Endothelial cell of umbilical vein (primary cell): ENCODE measurements at regions not wholly inside any gene's neighbourhood (a gene's known extent, or its start where the extent isn't known, plus 50 kb on each side); places are given as distances from the start of the nearest gene placed in this dataset.
"Not testable (repeated sequence)": the region's sequence is repeated elsewhere in the genome, so short reads cannot be mapped to it uniquely, and the experiment has no call there.

Source experiments
- CTCF ChIP-seq, 2 donors: IDR thresholded peaks; 1 replicate in 1 of 2; 2 replicates in 1 of 2; pipeline ENCODE4 v1.5.1; 2011; ENCODE audit warnings: low read length in 2 of 2, mild to moderate bottlenecking in 2 of 2, moderate library complexity in 2 of 2, control low read depth in 1 of 2, inconsistent platforms in 1 of 2, low read depth in 1 of 2; ENCODE audit not compliant: insufficient read depth in 1 of 2; ENCODE audit errors: extremely low read depth in 1 of 2
- EZH2 ChIP-seq: IDR thresholded peaks from 2 replicates; pipeline ENCODE4 v1.6.1; 2012; ENCODE audit warnings: borderline replicate concordance, low read depth, mild to moderate bottlenecking, moderate library complexity, low read length, inconsistent platforms; ENCODE audit not compliant: severe bottlenecking
- FOS ChIP-seq: IDR thresholded peaks from 2 replicates; pipeline ENCODE4 v1.6.1; 2011; ENCODE audit warnings: mild to moderate bottlenecking, low read length, moderate library complexity, borderline replicate concordance; ENCODE audit not compliant: insufficient read depth
- POLR2A ChIP-seq: IDR thresholded peaks from 2 replicates; pipeline ENCODE4 v1.6.1; 2012; ENCODE audit warnings: low read depth, mild to moderate bottlenecking, control low read depth, low read length
- POLR2AphosphoS5 ChIP-seq: IDR thresholded peaks from 2 replicates; pipeline ENCODE4 v1.6.1; 2012; ENCODE audit warnings: low read depth, mild to moderate bottlenecking, control low read depth, low read length, moderate library complexity; ENCODE audit not compliant: insufficient read depth

- TF ChIP-seq FOS; EZH2; CTCF (IDR thresholded peaks at IDR 0.05; ENCODE audit: extremely low read depth in 1 of 2, insufficient read depth in 1 of 2, low read depth in 1 of 2, low read length in 2 of 2); POLR2AphosphoS5; POLR2A: not testable (repeated sequence)
These were observed 117.1 kb downstream of the MZT1 start for GRCh38 chr13:72610251-72610891.
